Left lung (tissue), 4 donors: ENCODE measurements at regions not wholly inside any gene's neighbourhood (a gene's known extent, or its start where the extent isn't known, plus 50 kb on each side); places are given as distances from the start of the nearest gene placed in this dataset.

ENCODE experiments used
- ATAC-seq: fragments of 200-7000 bp; cut with Tn5 transposase; one replicate; pipeline ENCODE4 v1.9.1; 2020; ENCODE audit warnings: moderate library complexity
- DNase-seq, 4 donors: peaks; one replicate each; pipeline ENCODE4 v3.0.0-alpha.2; 2013 to 2020
- H3K27ac ChIP-seq, 2 donors: fragments of 200-600 bp; sonication (generic) in 1 of 2; one replicate each; pipeline versions ENCODE4 v1.5.0 to v1.8.0; 2020 to 2021
- H3K27me3 ChIP-seq, 2 donors: fragments of 200-600 bp; sonication (generic) in 1 of 2; one replicate each; pipeline versions ENCODE4 v1.5.0 to v1.8.0; 2020 to 2021
- H3K36me3 ChIP-seq, 2 donors: fragments of 200-600 bp; sonication (generic) in 1 of 2; one replicate each; pipeline versions ENCODE4 v1.5.0 to v1.8.0; 2020 to 2021
- H3K4me1 ChIP-seq, 2 donors: fragments of 200-600 bp; one replicate each; pipeline ENCODE4 v1.8.0; 2021
- H3K4me3 ChIP-seq, 2 donors: fragments of 200-600 bp; sonication (generic) in 1 of 2; one replicate each; pipeline versions ENCODE4 v1.5.0 to v1.8.0; 2020 to 2021; ENCODE audit warnings: mild to moderate bottlenecking in 1 of 2
- H3K9me3 ChIP-seq, 2 donors: fragments of 200-600 bp; sonication (generic) in 1 of 2; one replicate each; pipeline versions ENCODE4 v1.5.0 to v1.8.0; 2020 to 2021
- intact Hi-C, 2 donors: fragments of 100-400 bp; cut with DNase I; formaldehyde crosslinking; loops; one replicate each; pipeline versions ENCODE4 v1.11.2 to v1.14.2; 2022
- TF ChIP-seq, protein P1 (sequence below), 2 donors: fragments of 200-600 bp; sonication (generic) in 1 of 2; IDR thresholded peaks; one replicate each; pipeline versions ENCODE4 v1.5.0 to v1.8.0; 2021; ENCODE audit warnings: antibody characterized with exemption in 2 of 2
- donor health status: DM: no; HTN: yes; CAD: no.
- donor health status: DM: no; HTN: no; CAD: no.

DNA sequence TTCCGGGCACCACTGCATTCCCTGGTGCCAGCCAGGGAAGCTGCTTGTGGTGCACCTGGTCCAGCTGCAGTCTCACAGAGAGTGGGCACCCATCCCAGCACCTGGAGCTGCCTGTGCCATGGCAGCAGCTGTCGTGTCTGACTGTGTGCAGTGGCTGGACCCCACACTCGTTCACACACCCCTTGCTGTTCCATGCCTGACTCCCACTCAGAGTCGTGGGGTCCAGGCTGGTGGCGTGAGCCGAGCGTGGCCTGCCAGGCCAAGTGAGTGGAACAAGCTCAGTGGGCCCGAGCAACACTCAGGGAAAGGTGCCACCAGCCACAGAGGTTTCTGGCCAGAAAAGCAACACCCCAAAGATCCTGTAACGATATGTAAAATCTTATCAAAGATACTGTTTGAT lies 97.2 kb upstream of the KCNK1 start:
- no peak overlapping the region for H3K27ac ChIP-seq
- no peak overlapping the region for H3K4me3 ChIP-seq
- intact Hi-C loops, result no loop called here
- TF ChIP-seq, protein P1, sequence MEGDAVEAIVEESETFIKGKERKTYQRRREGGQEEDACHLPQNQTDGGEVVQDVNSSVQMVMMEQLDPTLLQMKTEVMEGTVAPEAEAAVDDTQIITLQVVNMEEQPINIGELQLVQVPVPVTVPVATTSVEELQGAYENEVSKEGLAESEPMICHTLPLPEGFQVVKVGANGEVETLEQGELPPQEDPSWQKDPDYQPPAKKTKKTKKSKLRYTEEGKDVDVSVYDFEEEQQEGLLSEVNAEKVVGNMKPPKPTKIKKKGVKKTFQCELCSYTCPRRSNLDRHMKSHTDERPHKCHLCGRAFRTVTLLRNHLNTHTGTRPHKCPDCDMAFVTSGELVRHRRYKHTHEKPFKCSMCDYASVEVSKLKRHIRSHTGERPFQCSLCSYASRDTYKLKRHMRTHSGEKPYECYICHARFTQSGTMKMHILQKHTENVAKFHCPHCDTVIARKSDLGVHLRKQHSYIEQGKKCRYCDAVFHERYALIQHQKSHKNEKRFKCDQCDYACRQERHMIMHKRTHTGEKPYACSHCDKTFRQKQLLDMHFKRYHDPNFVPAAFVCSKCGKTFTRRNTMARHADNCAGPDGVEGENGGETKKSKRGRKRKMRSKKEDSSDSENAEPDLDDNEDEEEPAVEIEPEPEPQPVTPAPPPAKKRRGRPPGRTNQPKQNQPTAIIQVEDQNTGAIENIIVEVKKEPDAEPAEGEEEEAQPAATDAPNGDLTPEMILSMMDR (IDR thresholded peaks at IDR 0.05), result no peak
- no peaks in the 10 kb centered on the region for H3K4me1 ChIP-seq
- ATAC-seq, result no peak
- DNase-seq, result no peak
- no peaks in the 10 kb centered on the region for H3K27me3 ChIP-seq
- H3K36me3 ChIP-seq, result no peaks in the 10 kb centered on the region
- peaks cover 0 to 6% of the 10 kb centered on the region in 2 donors for H3K9me3 ChIP-seq

DNA sequence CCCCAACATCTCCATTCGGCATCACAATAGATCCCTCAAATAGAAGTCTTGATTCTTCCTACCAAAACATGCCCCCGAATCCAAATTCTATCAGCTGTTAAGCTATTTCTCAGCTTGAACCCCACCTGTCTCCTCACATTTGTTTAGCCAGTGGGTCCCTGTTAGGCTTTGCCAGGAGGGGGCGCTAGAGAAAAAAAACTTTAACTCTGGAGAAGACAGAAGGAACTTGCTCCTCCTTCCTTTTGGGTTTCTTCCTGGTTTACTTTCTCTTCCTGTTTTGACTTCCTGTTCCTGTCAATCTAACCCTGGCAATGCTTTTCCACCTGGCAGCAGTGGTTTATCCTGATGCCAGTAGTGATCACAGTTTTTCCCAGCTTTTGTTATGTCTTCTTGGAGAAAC lies 95.6 kb upstream of the KCNK1 start:
- peak; percentile 33 for ATAC-seq
- no peak for DNase-seq
- Histone ChIP-seq H3K27me3 (no peaks in the 10 kb centered on the region), H3K27ac (no peak overlapping the region), H3K4me3 (no peak overlapping the region), H3K4me1 (no peaks in the 10 kb centered on the region), H3K9me3 (peaks cover 0 to 6% of the 10 kb centered on the region in 2 donors), H3K36me3 (no peaks in the 10 kb centered on the region)
- intact Hi-C loops, result no loop called here
- TF ChIP-seq, protein P1 (IDR thresholded peaks at IDR 0.05), result peak in 1 of 2 donors; percentile 38

DNA sequence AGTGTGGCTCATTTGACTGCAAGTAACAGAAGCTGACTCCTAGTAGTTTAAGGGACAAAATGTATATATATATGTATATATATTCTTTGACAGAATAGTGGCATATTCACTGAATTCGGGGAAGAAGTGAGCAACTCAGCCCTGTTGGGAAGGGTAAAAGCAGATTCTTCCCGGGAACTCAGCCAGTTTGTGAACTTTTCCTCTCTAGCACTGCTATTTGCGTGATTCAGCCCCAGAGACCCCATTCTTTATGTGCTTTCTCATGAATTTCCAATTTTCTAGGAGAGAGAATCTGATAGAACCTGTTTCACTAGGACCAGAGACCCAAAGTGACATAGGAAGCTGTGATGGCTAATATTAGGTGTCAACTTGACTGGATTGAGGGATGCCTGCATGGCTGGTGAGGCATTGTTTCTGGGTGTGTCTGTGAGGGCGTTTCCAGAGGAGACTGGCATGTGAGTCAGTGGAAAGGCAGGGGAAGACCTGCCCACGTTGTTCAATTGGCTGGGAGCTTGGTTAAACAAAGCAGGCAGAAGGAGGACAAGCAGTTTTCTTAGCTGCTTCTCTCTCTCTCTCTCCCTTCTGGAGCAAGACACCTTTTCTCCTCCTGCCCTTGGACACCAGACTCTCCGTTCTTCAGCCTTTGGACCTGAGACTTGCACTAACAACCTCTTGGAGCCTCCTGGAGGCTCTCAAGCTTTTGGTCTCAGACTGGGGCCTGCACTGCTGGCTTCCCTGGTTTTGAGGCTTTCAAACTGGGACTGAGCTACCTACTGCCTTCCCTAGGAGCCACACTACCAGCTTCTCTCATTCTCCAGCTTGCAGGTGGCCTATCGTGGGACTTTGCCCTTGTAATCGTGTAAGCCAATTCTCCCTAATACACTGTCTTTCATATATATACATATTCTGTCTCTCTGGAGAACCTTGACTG lies 93.4 kb upstream of the KCNK1 start:
- peak; percentile 76 for ATAC-seq

DNA sequence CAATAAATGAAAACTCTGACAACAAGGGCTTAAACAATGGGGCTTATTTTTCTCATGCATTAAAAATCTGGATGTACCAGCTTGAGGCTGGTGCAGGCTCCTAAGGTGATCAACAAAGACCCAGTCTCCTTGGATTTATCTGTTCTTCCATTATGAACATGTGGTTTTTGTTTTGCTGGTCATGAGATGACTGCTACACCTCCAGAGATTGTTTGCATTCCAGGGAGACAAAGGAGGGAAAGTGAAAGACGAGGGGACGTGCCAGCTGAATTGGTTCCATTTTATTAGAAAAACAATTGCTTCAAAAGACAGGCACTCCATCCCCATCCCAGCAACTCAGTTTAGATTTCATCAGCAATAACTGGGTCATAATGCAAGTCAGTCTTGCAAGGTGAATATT lies 90.9 kb upstream of the KCNK1 start:
- H3K27me3 ChIP-seq, result no peaks in the 10 kb centered on the region
- H3K36me3 ChIP-seq, result no peaks in the 10 kb centered on the region
- TF ChIP-seq, protein P1 (IDR thresholded peaks at IDR 0.05), result no peak
- no peak for DNase-seq
- peaks cover 0 to 6% of the 10 kb centered on the region in 2 donors for H3K9me3 ChIP-seq
- no peak for ATAC-seq
- intact Hi-C loops, result no loop called here
- no peak overlapping the region for H3K27ac ChIP-seq
- no peaks in the 10 kb centered on the region for H3K4me1 ChIP-seq
- H3K4me3 ChIP-seq, result no peak overlapping the region

More for the DNA sequence above, 93.4 kb upstream of the KCNK1 start:
- no peak overlapping the region for H3K4me3 ChIP-seq
- H3K9me3 ChIP-seq, result peaks cover 0 to 6% of the 10 kb centered on the region in 2 donors
- H3K27me3 ChIP-seq, result no peaks in the 10 kb centered on the region
- no peak overlapping the region for H3K27ac ChIP-seq
- no peaks in the 10 kb centered on the region for H3K36me3 ChIP-seq
- intact Hi-C loops, result no loop called here
- H3K4me1 ChIP-seq, result no peaks in the 10 kb centered on the region
- DNase-seq, result no peak
- TF ChIP-seq, protein P1 (IDR thresholded peaks at IDR 0.05), result no peak

DNA sequence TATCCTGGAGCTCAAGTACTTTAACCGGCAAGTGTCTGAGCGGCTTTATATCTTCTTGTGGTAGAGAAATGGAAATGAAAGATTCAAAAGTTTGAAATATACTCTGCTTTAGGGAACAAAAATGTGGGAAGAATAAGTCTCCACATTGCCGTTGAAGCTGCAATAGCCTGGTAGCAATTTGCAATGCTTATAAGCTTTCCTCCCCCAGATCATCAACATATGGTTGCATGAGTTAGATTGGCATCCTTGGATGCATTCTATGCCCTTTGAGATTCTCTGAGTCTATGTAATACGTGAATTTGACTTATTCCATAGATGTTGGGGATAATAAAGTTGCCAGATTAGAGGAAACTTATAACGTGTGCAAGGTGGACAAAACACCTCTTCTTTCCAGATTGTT lies 86.1 kb upstream of the KCNK1 start:
- TF ChIP-seq, protein P1 (IDR thresholded peaks at IDR 0.05), result no peak
- DNase-seq, result no peak
- Histone ChIP-seq H3K27ac (no peak overlapping the region), H3K9me3 (peaks cover 0 to 11% of the 10 kb centered on the region in 2 donors), H3K4me1 (no peaks in the 10 kb centered on the region), H3K4me3 (no peak overlapping the region), H3K36me3 (no peaks in the 10 kb centered on the region), H3K27me3 (no peaks in the 10 kb centered on the region)
- ATAC-seq, result no peak
- intact Hi-C loops, result no loop called here
